ENCODE measurements at regions not wholly inside any gene's neighbourhood (a gene's known extent, or its start where the extent isn't known, plus 50 kb on each side); places are given as distances from the start of the nearest gene placed in this dataset.

DNA sequence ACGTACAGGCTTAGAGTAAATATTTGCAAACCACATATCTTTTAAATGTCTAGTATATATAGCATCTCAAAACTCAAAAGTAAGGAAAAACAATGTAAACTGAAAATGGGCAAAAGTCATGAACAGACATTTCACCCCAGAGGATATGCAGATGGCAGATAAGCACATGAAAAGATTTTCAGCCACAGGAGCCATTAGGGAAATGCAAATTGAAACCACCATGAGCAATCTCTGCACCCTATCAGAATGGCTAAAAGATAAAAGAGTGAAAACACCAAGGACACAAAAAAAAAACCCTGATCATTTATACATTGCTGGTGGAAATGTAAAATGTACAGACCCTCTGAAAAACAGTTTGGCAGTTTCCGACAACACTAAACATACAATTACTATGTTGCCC lies 292.7 kb downstream of the ZNF516 start:
- no peak for DNase-seq (ENCODE audit: low spot score)

DNA sequence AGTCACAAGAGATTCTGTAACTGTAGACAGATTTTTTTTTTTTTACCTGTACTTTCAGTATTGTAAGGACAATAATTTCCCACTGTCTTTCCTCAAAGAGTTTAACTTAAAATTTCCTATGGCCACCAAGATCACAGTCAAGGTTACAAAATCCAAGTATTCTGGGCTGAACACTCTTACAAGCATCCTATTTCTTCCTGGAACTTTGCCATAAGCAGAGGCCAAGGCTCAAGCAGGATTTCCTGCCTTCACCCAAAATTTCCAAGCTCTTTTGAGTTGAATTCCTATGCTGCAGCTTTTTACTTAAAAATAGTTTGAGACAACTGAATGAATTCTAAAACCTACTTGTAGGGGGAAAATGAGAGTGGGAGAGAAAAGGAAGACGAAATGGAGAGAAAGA lies 299.4 kb downstream of the ZNF516 start:
- no peak for DNase-seq (ENCODE audit: low spot score)

DNA sequence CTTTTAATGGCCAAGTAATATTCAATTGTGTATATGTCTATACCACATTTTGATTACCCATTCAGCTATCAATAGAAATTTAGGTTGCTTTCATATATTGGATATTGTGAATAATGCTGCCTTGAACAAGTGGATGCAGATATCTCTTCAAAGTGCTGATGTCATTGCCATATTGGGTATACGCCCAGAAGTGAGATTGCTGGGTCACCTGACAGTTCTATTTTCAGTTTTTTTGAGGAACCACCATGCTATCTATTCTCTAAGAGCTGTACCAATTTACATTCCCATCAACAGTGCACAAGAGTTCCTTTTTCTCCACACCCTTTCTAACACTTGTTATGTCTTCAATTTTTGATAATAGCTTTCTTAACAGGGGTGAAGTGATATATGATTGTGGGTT lies 306.9 kb downstream of the ZNF516 start:
- DNase-seq (ENCODE audit: low spot score) = no peak

DNA sequence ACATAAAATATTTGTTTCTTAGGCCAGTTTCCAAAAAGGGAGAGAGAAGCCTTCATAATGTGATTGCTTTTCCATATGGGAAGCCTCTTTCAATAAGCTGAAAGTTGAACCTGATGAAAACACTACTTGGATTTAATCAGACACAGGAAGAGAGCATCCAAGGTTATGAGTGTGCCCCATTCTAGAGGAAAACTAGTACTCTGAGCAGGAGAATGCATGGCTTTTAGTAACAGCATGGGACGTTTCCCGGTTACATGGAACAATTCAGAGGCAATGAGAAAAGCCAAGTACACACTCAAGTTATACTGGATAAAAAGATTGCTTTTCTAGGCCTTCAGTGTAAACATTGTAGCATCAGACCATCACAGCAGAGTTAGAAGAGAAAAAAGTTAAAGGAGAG lies 315.8 kb downstream of the ZNF516 start:
- DNase-seq (ENCODE audit: low spot score) = no peak

DNA sequence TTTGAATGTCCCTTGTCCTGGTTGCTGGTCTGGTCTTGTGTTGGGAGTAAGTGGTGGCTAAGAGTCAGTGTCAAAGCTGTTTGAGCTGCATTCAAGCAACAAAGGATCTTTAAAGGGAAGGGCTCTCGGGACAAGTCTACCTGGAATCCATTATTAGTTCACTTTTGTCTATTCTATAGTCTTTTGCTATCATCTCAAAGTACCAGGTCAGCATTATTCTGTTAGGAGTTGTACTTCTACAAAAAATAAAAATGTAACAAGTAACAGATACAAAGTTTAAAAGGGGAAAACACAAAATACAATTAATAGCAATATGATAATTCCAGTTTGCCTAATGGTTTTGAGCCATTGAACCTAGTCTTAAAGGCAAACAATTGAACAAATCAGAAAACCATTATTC lies 317.9 kb downstream of the ZNF516 start:
- no peak for DNase-seq (ENCODE audit: low spot score)

DNA sequence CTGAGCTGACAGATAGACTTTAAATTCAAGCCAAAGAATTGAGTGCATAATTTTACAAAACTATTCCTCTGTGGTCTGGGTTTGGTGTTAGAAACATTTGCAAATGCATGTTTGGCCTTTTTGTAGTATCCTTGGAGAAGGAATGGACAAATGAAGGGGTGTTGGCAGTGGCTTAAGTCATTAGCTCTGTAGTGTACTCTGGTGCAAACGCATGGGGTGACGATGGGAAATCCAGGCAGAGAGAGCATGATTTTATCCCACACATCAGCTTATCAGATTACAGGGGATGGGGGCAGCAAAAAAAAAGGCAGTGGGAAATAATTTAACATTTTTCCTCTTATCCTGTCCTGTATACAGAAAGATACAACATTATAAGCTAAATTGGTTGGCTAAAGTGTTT lies 320.6 kb downstream of the ZNF516 start:
- no peak for DNase-seq (ENCODE audit: low spot score)

DNA sequence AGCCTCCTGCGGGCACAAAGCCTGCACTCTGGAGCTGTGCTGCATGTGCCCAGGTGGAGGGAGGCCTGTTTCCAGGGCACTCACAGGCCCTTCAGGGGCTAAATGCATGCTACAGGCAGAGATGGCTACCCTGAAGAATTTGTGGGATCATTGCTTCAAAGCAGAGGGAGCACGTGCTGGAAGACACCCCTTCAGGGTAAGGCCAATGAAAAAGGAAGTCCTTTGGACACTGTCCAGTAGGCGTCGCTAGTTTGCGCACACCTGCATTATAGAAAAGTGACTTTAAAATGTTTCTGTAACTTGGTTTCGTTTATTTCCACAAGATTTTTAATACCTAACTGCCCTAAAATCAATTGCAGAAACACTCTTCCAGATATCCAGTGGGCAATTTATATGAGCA lies 325.3 kb downstream of the ZNF516 start:
- no peak for DNase-seq (ENCODE audit: low spot score)

DNA sequence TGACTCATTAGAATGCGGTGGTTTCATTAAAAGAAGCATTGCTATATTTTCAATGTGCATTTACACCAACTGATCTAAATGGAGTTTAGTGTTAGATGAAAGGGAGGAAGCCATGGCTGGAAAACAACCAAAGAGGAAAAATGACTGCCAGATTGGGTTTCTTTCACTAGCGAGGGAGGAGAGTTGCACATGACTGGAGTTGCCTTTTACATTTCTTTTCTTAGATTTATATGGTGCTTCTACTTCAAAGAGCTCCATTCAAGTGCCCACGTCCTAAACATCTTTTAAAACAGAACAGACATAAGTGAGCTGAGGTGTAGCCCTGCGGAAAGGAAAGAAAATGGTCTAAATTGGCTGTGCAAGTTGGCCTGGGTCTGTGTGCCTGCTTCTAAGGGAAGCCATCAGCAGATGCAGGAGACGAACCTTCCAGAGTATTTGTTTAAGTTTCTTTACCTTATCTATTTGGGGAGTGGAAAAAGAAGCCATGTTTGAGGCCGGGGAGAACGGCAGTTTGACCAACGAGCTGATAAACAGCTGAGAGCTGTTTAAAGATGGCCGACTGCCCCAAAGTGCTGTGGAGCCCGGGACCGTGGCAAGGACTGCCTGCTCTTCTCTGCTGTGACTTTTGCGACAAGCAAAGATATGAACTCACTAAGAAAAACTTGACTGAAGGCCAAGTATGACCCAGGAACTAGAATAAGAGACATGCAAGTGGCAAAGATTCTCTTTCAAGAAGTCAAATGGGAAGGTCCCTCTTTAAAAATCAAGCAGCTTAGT lies 327.0 kb downstream of the ZNF516 start:
- DNase-seq (ENCODE audit: low spot score) = no peak

DNA sequence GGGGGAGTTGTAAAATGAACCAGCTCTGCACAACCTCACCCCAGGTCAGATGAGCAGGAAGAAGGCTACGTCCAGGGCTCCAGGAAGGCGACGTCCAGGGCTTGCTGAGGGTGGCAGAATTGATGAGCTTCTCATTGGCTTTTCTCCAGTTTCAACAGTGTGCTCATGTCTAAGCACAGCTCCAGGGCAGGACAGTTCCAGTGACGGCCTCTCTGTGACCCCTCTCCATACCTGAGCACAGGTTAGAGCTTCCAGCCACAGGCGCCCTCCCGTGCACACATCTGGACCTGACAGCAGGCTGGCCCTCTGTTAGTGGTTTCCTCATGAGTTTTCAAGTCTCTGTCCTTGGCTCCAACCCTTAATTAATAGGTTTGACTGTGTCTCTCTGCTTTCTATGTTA lies 327.6 kb downstream of the ZNF516 start:
- no peak for DNase-seq (ENCODE audit: low spot score)

DNA sequence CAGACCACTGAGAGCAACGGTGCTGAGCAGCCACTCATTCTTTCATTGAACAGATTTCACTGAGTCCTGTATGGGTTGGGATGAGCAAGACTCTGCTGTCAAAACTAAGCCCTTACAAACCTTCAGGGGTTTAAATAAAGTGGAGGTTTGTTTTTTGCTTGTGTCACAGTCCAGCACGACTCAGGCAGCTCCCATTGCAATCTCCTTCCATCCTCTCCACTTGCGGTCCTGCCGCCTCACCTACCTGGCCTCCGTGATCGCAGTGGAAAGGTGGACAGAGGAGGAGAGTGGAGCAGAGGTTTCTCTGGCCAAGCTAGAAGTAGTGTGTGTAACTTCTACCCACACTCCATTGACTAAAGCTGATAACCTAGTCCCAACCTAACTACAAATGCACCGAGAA lies 332.2 kb downstream of the ZNF516 start:
- DNase-seq (ENCODE audit: low spot score) = no peak

DNA sequence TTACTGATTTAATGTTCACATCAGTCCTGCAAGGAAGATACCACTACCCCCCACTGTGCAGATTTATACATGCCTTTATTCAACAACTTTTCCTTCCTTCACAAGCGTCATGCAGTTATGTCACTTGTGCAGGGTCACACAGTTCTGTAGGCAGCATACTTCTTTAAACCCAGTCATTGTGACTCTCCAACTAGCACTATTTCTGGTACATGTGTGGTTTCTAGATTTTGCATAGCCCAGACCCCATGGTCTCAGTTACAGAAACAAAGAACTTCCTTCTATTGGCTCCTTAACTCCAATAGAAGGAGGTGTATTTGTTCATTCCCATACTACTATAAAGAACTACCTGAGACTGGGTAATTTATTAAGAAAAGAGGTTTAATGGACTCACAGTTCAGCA lies 333.1 kb downstream of the ZNF516 start:
- DNase-seq (ENCODE audit: low spot score) = no peak

DNA sequence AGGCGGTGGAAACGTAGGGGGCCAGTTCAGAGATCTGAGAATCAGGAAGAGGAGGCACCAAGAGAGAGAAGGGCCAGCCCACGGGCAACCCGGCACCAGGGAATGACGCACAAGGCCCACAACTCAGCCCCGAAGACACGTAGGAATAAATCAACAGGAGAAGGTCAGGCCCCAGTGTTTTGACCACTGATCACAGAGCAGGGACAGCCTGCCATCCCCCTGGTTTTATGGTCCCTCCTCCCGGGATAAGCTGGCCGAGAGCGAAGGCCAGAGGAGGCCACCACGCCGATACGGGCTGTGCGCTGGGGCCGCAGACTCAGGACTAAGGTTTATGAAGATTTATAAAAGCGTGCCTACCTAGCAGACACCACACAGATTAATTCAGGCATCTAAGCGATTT lies 341.4 kb downstream of the ZNF516 start:
- no peak for DNase-seq (ENCODE audit: low spot score)

DNA sequence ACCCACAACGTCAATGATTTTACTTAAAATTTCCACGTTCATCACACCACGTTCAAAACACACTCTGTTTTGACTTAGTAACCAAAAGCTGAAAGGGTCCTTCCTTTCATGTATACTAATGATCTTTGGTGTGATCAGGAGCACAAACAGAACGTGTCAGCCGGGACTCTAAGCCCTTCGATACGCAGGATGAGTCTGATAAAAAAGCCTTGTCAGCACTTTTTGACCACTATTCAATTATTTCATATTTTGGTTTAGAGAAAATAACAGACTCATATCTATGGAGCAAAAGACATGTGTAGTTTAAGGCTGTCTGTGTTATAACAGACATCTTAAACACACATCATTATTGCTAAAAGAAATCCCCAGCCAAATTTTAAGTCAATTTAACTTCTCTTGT lies 345.3 kb downstream of the ZNF516 start:
- DNase-seq (ENCODE audit: low spot score) = no peak

DNA sequence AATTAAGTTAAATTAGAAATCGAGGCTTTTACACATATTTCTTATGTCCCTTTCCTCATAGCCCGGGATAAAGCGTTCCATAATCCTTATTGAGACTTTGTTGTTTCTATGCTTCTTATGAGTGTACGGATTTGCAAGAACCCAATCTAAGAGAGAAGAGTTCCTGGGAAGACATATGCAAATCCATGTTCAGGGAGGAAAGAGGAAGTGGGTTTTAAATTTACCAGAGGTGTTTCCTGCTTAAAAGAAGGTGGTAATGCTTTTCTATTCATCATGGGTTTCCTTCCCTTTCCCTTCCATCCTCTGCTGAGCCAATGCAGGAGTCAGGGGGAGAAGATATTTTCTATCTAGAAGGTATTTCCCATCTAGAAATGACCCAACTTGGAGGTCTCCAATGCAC lies 345.8 kb downstream of the ZNF516 start:
- DNase-seq (ENCODE audit: low spot score) = no peak

DNA sequence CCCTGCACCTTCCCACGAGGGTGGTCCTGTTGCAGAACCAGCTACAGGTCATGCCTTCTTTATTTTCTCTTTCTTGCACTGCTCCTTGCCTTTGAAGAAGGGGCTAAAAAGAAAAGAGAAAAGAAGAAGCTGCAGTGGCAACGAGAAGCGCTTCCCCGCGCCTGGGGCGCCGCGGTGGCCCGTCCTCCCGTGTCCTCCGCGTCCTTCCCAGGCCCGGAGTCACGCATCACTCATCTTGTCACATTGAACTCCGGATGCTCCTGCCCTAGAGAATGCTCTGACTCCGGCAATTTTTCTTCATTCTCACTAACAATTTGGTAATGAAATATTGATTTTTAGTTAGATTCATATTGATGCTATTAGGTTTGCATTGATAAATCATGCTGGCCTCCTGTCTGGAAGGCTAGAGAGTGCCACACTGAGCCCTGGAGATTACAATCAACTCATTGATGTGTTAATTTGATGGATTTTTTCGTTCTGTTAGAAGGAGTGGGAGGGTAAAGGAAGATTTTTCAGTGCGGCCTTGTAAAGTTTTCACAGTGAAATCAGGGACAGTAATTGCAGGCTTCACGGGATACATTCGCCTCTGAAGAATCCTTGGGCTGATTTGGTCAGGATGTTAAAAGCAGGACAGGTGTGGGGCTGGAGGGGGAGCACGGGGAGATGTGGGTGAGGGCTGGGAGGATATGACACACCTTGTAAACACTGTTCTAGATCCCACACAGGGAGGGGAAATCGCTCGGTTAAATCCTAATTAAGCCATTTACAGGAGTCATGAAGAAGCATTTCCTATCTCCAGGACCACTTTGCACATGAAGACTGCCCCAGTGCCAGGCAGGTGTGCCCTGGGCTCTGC lies 349.3 kb downstream of the ZNF516 start:
- no peak for DNase-seq (ENCODE audit: low spot score)

DNA sequence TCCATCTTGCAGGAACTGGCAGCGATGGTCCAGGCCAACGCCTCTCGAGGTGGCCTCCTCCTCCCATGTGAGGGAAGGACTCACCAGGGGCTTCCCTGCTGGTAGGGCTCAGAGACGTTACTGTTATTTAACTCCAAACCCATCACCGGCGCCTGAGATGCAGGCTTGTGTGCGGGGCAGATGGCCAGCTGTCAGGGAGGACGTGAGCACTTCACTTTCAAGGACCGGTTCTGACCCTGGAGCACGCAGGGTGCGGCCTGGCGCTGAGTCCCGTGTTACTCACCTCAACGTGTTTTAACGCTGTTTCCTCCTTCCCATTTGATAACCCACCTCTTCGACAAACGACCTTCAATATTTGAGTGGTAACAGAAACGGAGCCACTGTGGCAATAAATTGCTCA lies 350.2 kb downstream of the ZNF516 start:
- no peak for DNase-seq (ENCODE audit: low spot score)

DNA sequence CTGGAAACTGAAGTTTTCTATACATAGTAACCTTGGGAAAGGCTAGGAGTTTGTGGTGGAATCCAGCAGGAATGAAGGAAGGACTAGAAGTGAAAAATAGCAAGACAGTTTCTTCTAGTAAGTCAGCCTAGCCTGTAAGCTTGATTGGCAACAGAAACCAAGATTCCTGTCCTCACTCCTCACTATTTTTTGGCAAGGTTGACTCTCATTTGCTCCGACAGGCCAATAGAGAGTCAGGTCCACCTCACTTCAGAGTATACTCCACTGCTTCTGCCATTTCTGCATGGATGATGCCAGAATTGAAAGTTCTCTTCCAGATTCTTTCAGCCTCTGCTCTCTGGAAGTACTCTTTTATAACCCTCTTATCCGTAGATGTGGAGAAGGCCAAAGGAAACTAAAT lies 352.4 kb downstream of the ZNF516 start:
- DNase-seq (ENCODE audit: low spot score) = no peak

DNA sequence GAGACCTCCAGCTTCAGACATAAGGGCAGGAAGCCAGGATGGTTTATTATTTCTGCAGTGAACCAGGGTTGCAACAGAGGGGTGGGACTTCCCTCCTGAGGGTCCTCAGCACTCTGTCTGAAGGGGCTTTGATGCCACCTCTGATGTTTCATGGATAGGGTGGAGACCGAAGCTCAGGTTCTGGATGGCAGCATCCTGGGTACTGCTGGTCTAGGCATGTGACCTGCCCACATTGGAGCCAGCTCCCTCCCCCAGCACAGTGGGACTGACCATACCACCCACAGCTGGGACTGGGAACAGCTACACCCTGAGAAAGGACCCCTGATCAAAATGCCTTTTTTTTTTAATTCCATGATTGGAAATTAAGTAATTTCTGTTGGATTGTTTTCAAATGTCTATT lies 355.2 kb downstream of the ZNF516 start:
- DNase-seq (ENCODE audit: low spot score) = no peak

DNA sequence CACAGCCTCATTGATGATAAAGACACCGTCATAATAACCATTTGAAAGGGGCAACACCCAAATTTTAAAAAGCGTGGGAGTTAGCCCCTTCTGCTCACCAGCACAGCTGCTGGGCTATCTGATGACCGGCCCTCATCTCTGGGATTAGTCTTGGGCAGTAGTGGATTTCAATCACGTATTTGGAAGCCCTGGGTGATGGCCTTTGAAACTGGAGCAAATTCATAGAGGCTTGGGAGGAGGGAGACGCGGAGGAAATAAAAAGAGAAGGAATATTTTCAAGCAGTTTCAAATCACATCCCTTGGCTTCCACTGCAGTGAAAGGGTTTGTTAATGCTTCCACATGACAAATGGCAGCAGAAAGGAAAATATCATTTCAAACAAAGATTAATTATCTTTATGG lies 357.8 kb downstream of the ZNF516 start:
- no peak for DNase-seq (ENCODE audit: low spot score)

DNA sequence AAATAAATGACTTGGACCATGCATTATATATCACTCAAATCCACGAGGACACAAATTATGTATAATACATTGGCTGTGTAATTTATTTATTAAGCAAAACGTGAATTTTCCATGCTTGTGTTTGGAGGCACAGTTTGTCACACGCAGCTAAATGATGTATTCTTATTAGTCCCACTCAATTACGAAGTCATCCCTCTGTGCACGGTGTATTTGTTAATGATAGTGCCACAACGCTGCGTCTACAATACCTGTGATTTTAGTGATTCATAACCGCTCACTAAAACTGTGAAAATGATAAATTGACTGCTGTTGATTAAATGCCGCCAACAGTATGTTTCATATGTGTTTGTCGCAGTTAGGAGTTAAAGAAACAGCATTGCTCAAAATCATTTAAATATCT lies 358.3 kb downstream of the ZNF516 start:
- DNase-seq (ENCODE audit: low spot score) = no peak

DNA sequence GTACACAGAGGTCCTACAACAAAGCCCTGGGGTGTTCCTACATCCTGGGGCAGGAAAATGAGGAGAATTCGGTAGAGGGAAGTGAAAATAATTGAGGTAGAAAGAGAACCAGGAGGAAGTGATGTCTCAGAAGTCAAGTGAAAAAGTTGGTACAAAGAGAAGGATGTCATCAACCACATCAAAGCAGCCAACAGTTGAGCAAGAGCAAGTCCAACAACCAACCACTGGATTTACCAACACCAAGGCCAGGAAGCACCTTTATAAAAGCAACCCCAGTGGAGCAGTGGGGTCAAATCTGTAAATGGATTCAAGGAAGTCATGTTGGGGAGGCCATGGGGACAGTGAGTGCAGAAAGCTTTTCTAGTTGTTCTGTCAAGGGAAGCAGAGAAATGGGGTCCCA lies 360.4 kb downstream of the ZNF516 start:
- peak; percentile 2 for DNase-seq (ENCODE audit: low spot score)

DNA sequence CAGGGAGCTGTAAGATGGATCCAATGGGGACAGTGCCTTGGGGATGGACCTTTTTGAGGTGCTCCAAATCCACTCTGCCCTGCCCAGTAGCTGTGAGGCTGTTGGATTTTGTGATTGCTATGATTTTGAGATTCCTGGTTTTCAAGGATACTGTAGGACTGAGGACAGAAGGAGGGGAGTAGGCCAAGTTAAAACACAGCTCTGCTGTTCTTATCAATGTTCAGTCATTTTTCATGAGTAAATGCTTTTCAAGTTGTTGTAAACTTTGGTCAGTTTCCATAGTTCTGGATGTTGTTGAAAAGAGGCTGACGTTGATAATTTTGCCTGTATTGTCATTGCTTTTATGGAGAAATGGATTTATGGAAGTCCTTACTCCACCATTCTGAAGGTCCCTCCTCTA lies 361.2 kb downstream of the ZNF516 start:
- no peak for DNase-seq (ENCODE audit: low spot score)

DNA sequence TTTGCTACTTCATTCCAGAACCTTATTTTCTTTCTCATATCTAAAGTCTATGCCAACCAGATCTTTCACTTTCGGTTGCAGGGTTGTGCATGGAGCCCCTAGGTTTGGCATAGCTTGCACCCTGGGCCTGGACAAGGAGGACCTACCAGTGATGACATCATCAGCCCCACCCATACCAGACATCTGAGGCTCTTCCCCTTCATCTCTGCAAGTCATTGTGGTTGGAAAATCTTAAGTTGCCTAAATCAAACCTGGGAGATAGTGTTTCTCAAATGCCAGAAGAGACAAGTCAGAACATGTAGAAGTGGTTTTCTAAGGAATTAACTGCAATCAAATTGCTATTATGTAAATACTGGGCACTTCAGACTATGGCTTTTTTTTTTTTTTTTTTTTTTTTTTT lies 363.3 kb downstream of the ZNF516 start:
- peak; percentile 2 for DNase-seq (ENCODE audit: low spot score)

DNA sequence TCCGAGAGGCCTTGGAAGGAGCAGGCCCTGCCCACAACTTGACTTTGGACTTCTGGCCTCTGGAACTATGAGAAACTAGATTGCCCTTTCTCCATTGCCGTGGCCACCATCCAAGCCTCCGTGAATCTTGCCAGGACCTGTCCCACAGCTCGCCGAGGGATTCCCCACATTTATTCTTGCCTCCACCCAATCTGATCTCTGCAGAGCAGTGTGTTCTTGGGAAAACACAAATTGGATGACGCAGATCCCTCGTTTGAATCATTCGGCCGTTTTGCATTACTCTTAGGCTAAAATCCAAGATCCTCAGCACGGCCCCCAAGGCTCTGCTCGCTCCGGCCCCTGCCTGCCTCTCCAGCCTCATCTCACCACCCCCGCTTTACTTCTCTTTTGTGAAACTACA lies 364.2 kb downstream of the ZNF516 start:
- no peak for DNase-seq (ENCODE audit: low spot score)

All from SW480 (cell line).